NCI-H2227 (cell line): ENCODE measurements at regions not wholly inside any gene's neighbourhood (a gene's known extent, or its start where the extent isn't known, plus 50 kb on each side); places are given as distances from the start of the nearest gene placed in this dataset.

Experiments
- DNase-seq: peaks from one replicate; lab custom pipeline; 2025; ENCODE audit not compliant: unreplicated experiment; lab: John Stamatoyannopoulos, UW

GRCh38 chr1:199264911-199265310 lies 626.1 kb downstream of the PTPRC start:
- DNase-seq = no peak

DNA sequence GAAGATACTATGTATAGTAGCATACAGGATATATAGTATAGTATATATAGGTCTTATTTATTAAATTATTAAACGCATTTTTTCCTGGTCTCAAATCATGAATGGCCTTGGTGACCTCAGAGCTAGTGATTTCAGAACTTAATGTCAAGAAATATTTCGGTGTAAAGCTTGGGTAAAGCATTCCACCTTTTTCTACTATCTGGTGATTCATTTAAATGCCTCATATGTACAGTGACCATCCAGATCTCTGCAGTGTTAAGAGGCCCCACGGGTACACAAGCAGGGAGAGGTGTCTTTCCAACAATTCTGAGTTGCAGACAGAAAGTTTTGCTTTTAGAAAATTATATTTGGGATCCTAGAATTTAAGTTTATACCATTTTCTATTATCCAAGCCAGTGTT lies 626.5 kb downstream of the PTPRC start:
- DNase-seq = no peak

DNA sequence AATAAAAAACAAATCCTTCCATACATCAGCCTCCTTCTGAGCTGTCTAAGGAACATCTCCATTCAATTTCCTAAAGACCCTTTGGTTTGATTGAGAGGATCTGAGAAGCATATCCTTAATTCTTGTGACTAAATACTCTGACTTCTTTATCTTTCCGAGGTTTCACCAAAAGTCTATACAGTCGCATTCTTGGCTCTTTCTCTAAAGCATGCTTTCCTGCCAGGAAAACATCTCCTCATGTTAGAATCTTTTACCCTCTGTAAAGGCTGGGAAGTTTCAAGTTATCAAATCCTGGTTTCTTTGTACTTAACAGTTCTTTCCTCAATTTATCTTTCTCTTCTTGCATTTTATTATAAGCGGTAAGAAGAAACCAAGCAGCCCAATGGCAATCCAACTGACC lies 630.4 kb downstream of the PTPRC start:
- no peak for DNase-seq

- no peak for DNase-seq
Measured at GRCh38 chr1:199272139-199272544, 633.3 kb downstream of the PTPRC start.

GRCh38 chr1:199272628-199273086 lies 633.8 kb downstream of the PTPRC start:
- DNase-seq = no peak

GRCh38 chr1:199273837-199274379 lies 635.1 kb downstream of the PTPRC start:
- DNase-seq = no peak

DNA sequence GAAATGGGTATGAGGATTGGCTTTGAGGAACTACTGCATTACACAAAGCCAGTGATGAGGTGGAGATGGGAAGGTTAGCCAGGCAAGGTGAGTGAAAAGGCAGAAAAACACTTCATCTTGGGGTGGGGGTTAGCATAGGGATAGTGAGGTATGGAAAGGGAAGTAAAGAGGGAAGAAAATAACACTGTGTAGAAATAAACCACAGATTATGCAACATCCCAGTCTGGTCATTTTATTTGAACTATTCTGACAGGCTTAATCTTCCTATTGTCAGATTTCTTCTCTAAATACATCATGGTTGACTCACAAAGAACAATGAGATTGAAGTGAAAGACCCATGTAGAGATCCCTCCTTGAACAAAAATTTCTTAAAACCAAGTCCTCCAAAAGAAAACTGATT lies 640.2 kb downstream of the PTPRC start:
- DNase-seq = no peak

GRCh38 chr1:199279872-199280645 lies 641.2 kb downstream of the PTPRC start:
- DNase-seq = no peak

- no peak for DNase-seq
Measured at GRCh38 chr1:199282751-199283305, 644.0 kb downstream of the PTPRC start.

- no peak for DNase-seq
Measured at GRCh38 chr1:199283794-199284193, 645.0 kb downstream of the PTPRC start.

- no peak for DNase-seq
Measured at GRCh38 chr1:199287206-199287605, 648.4 kb downstream of the PTPRC start.

DNA sequence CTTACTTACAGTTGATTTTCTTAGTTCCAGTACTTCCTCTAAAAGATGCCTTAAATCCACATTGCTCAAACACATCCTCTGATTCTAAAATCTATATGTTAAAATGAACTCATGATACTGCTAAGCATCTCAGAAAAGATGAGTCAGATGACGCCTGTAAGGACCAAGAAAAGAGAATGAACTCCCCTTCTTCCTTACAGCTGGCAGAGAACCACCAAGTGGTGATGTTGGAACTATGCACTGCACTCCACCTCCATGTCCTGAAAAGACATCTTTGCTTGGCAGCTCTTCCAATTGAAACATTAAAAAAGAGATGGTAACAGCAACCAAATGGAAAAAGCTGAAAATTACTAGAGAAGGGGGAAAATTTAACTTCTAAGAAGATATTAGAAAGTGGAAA lies 648.8 kb downstream of the PTPRC start:
- DNase-seq = no peak

DNA sequence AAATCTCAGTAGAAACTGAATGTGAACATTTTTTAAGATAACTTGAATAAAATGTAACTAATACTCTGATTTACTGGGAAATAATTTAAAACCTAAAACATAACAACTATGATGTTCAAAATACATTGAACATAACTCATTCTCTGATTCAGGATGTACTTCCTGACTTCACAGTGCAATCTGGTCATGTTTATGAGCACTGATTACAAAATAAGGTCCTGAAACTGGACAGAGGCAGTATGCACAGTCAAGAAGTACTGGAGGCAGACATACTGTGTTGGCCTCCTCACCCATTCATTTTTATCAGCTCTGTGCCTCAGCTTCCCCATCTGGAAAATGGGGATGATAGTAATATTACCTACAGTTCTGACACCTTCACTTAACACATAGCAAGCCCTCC lies 651.3 kb downstream of the PTPRC start:
- DNase-seq = no peak

DNA sequence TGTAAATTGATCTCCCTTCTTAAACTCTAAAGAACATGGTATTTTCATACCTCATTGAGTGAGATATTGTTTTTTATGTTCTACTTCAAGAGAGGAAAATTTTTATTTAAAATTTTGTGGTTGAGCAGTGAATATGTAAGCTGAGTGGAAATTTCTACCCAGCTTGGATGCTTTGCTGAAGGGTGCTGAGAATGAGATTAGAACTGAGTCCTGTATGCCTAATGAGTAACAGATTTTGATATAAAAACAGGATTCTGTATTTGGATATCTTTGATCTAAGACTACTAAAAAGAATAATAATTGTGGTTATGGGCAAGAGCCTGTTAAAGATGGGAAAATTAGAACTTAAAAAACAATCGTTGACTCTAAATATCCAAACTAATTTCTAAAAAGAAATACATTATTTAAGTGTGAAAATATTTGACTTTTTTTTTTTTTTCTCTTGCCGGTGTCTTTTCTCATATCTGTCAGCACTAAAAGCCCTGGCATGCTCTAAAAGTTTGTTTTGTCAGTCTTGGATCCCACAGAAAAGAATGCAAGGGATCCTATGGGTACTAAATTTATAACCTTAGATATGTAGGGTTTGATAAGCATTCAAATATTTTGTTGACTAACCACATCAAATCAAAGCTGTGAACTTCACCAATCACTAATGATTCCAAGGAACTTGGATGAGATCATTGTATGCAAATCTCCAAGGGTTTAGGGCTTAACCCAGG lies 652.3 kb downstream of the PTPRC start:
- DNase-seq = no peak

DNA sequence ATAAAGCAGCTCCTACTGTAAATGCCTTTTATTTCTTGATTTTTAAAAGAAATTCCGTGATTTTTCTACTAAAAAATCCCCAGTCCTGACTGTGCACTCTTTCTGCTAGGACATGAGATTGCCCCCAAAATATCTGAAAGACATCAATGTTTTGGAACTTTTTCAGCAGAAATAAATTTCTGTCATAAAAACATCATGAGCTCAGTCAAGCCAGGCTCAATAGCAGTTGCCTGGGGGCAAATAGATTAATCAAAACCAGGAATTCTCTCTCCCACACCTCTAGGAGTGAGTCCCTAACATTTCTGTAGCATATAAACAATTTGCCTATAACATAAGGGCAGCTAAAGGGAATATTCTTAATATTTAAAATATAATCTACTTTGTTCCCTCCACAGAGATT lies 654.1 kb downstream of the PTPRC start:
- DNase-seq = no peak

- DNase-seq = peak; percentile 29
Measured at GRCh38 chr1:199295107-199295506, 656.3 kb downstream of the PTPRC start.

- no peak for DNase-seq
Measured at GRCh38 chr1:199297174-199297573, 658.3 kb downstream of the PTPRC start.

DNA sequence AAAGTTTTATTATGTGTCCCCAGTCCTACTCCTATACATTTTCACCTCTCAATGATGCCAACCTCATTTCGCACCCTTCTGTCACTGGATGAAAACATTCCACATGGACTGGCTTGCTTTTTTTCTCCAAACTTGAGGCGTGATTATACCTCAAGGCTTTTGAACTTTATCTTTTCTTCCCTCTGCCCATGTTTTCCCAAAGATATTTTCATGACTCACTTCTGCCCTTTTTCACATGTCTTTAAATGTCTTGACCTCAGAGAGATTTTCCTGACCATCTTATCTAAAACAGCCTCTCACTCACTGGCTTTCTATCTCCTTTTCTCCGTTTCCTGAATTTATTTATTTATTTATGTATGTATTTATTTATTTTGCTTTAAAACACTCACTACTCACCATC lies 659.0 kb downstream of the PTPRC start:
- no peak for DNase-seq

DNA sequence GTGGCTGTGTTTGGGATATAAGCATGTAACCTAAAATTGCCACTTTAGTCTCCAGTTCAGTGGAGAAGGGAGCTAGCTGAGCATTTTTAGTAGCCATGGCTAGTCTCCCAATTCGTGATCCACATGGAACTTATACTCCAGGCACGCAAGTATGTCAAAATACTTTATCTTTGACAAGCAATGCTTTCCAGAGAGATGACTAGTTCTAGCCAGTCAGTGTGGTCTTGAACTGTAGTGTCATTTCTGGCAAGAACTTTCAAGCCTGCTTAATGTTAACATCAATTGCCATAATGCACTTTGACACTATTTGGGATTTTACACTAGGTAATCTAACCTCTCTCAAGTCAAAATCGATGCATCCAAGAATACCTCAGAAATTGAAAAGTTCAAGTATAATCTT lies 660.0 kb downstream of the PTPRC start:
- DNase-seq = no peak

- DNase-seq = no peak
Measured at GRCh38 chr1:199301472-199302217, 662.8 kb downstream of the PTPRC start.

GRCh38 chr1:199302554-199302953 lies 663.7 kb downstream of the PTPRC start:
- no peak for DNase-seq
